ENCODE measurements at regions not wholly inside any gene's neighbourhood (a gene's known extent, or its start where the extent isn't known, plus 50 kb on each side); places are given as distances from the start of the nearest gene placed in this dataset.

- Histone ChIP-seq H3K27ac (ENCODE audit: low read length) (no peak overlapping the region), H3K9ac (ENCODE audit: low read length) (no peak overlapping the region), H3K27me3 (ENCODE audit: insufficient read depth, low read depth, low read length) (no peaks in the 10 kb centered on the region), H4K20me1 (ENCODE audit: insufficient read depth) (no peaks in the 10 kb centered on the region), H3K36me3 (ENCODE audit: insufficient read depth, low read length) (no peaks in the 10 kb centered on the region), H3K4me2 (ENCODE audit: low read length) (no peak overlapping the region), H3K9me2 (ENCODE audit: insufficient read depth, low read length) (no peaks in the 10 kb centered on the region), H3K4me3 (ENCODE audit: low read length) (no peak overlapping the region), H2AFZ (ENCODE audit: low read depth, low read length) (no peak overlapping the region), H3F3A (ENCODE audit: insufficient read depth, low read length, poor library complexity, severe bottlenecking) (peaks cover 3% of the 10 kb centered on the region), H3K9me3 (ENCODE audit: low read length) (no peaks in the 10 kb centered on the region), H3K79me2 (replicated peaks; ENCODE audit: insufficient read depth, low read length) (no peaks in the 10 kb centered on the region)
- TF ChIP-seq SMC3 (conservative IDR thresholded peaks at IDR 0.05; ENCODE audit: poor library complexity) (no peak), EZH2 (IDR thresholded peaks at IDR 0.05; ENCODE audit: borderline replicate concordance, insufficient read depth, low read length, poor library complexity, severe bottlenecking) (no peak), POLR2AphosphoS5 (IDR thresholded peaks at IDR 0.05) (no peak), RAD21 (conservative IDR thresholded peaks at IDR 0.05) (no peak), REST (IDR thresholded peaks at IDR 0.05; ENCODE audit: borderline replicate concordance) (no peak), TAF1 (IDR thresholded peaks at IDR 0.05; ENCODE audit: low read depth) (no peak)
- TF ChIP-seq, protein P1, sequence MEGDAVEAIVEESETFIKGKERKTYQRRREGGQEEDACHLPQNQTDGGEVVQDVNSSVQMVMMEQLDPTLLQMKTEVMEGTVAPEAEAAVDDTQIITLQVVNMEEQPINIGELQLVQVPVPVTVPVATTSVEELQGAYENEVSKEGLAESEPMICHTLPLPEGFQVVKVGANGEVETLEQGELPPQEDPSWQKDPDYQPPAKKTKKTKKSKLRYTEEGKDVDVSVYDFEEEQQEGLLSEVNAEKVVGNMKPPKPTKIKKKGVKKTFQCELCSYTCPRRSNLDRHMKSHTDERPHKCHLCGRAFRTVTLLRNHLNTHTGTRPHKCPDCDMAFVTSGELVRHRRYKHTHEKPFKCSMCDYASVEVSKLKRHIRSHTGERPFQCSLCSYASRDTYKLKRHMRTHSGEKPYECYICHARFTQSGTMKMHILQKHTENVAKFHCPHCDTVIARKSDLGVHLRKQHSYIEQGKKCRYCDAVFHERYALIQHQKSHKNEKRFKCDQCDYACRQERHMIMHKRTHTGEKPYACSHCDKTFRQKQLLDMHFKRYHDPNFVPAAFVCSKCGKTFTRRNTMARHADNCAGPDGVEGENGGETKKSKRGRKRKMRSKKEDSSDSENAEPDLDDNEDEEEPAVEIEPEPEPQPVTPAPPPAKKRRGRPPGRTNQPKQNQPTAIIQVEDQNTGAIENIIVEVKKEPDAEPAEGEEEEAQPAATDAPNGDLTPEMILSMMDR (IDR thresholded peaks at IDR 0.05; ENCODE audit: poor library complexity, severe bottlenecking) = no peak
Observed at GRCh38 chr14:25929881-25930615, 667.8 kb downstream of the NOVA1 start.

DNA sequence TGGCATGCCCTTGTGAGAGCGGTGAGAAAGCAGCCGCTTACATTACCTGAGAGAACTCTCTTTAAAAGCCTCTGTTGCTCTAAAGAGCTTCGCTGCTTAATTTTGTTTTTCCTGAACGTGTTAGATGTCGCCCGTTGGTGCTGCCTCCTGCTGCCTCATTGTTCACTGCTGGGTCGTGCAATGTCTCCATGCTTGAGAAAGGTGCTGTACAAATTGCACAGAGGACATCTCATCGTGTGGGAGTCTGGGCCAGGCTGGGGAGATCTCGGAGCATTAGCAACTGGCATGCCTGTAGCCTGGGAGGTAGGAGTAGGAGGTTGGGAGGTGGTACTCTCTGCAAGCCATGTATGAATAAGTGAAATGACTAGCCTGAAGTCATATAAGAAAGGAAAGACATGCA is 686.0 kb downstream of the NOVA1 start:
- H2AFZ ChIP-seq (ENCODE audit: low read depth, low read length) = no peak overlapping the region
- no peaks in the 10 kb centered on the region for H3K79me2 ChIP-seq (replicated peaks; ENCODE audit: insufficient read depth, low read length)
- TF ChIP-seq EZH2 (IDR thresholded peaks at IDR 0.05; ENCODE audit: borderline replicate concordance, insufficient read depth, low read length, poor library complexity, severe bottlenecking) (no peak), TAF1 (IDR thresholded peaks at IDR 0.05; ENCODE audit: low read depth) (no peak), MXI1 (conservative IDR thresholded peaks at IDR 0.05; ENCODE audit: poor library complexity, severe bottlenecking) (no peak), EP300 (conservative IDR thresholded peaks at IDR 0.05; ENCODE audit: poor library complexity, severe bottlenecking) (no peak), POLR2AphosphoS5 (IDR thresholded peaks at IDR 0.05) (no peak), SMC3 (conservative IDR thresholded peaks at IDR 0.05; ENCODE audit: poor library complexity) (no peak), RAD21 (conservative IDR thresholded peaks at IDR 0.05) (no peak), REST (IDR thresholded peaks at IDR 0.05; ENCODE audit: borderline replicate concordance) (no peak)
- TF ChIP-seq, protein P1 (IDR thresholded peaks at IDR 0.05; ENCODE audit: poor library complexity, severe bottlenecking) = no peak
- no peak overlapping the region for H3K9ac ChIP-seq (ENCODE audit: low read length)
- H3K4me3 ChIP-seq (ENCODE audit: low read length) = no peak overlapping the region
- H3K4me2 ChIP-seq (ENCODE audit: low read length) = no peak overlapping the region
- no peaks in the 10 kb centered on the region for H3K9me3 ChIP-seq (ENCODE audit: low read length)
- H3F3A ChIP-seq (ENCODE audit: insufficient read depth, low read length, poor library complexity, severe bottlenecking) = peaks cover 5% of the 10 kb centered on the region
- H3K36me3 ChIP-seq (ENCODE audit: insufficient read depth, low read length) = no peaks in the 10 kb centered on the region
- no peaks in the 10 kb centered on the region for H3K9me2 ChIP-seq (ENCODE audit: insufficient read depth, low read length)
- H3K27me3 ChIP-seq (ENCODE audit: insufficient read depth, low read depth, low read length) = no peaks in the 10 kb centered on the region
- H4K20me1 ChIP-seq (ENCODE audit: insufficient read depth) = no peaks in the 10 kb centered on the region
- no peak overlapping the region for H3K27ac ChIP-seq (ENCODE audit: low read length)

Measured in neural cell (in vitro differentiated cells).